Urothelium cell line (cell line): ENCODE measurements at regions not wholly inside any gene's neighbourhood (a gene's known extent, or its start where the extent isn't known, plus 50 kb on each side); places are given as distances from the start of the nearest gene placed in this dataset.

Experiments
- DNase-seq: peaks from one replicate; pipeline ENCODE4 v3.0.0; 2011; ENCODE audit warnings: low spot score, mixed read lengths
- FAIRE-seq: peaks from 2 replicates; lab custom pipeline; 2011; peaks lifted over from hg19 to GRCh38; lab: Jason Lieb, UNC

DNA sequence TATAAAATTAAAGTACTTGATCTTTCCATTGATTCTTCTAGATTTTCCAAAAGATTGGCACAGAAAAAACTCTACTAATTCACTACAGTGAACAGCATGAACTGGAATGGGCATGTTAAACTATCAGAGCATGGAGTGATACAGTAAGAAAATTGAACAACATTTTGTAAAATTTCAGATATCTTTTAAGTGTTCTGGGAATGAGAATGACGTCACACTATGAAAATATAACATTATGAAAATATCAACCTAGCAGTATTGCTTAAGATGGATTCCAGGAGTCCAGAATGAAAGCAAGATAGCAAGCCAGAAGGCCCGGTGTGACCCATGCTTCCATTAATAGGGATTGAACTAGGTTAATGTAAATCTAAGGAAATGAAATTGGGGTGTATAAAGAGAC is 319.9 kb downstream of the GABRG1 start:
- FAIRE-seq: no peak

DNA sequence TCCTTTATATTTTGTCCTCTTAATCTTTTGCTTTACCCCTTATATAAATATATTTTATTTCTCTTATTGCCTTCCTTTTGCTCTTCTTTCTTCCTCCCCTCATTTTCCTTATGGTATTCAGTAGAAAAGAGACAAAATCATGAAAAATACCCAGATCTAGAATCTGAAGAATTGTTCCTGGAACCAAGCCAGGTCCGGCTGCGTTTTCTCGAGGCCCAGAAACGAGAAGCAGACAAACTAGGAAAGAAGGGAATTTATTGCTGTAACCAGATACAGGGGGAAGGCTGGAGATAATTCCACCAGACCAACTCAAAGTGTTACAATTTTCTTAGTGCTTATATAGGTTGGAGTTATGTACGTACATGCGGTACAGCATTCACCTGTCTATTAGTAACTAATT is 328.7 kb downstream of the GABRG1 start:
- no peak for DNase-seq
- no peak for FAIRE-seq

More for the DNA sequence above, 319.9 kb downstream of the GABRG1 start:
- no peak for DNase-seq

DNA sequence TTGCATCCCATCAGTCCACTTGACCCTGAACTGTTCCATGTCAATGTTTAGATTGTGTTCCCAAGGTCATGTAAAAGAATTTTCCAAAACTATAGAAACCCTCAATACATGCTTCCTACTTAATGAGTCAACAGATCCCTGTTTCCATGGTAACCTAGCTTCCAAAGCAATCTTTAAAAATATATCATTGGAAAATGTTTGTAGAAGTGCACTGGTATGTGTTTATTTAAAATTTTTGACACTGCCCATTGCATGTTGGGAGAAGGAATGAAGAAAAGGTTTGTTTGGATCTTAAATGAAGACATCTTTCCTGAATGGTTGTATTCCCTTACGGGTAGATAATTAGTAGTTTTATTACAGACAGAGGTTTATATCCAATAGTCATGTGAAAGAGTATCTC is 345.3 kb downstream of the GABRG1 start:
- FAIRE-seq (no peak), DNase-seq (no peak)

DNA sequence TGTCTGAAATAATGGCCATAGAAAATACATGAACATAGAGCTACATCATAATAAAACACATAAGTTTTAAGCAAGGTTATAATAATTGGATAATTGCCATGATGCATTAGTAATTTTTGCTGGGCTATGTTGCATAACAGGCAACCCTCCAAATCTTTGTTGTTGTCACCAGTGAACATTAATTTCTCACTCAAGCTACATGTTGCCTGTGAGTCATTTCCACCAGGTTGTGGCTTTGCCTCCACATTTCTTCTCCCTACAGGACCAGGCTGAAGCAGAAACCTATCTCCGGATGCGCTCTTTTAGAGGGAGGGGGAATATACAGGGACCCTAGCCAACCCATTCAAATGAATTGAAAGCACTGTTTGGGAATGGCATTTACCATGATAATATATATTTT is 347.7 kb downstream of the GABRG1 start:
- FAIRE-seq (no peak), DNase-seq (no peak)

DNA sequence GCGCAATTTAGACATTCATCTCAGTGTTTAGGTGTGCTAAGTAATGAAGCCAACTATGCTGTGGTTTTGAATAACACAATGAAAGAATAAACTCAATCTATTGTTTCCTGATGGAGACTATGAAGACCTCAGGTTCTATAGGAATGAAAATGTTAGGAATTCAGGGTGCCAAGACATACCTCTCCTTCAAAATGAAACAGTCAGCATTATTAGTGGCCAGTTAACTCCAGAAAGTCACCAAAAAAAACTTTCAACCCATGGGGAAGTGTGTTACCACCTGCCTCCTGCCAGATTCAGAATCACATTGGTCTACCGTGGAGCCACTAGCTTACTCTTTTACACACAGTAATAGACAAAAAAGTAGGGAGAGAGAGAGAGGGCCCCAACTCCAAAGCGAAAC is 352.9 kb downstream of the GABRG1 start:
- FAIRE-seq: no peak
- no peak for DNase-seq

GRCh38 chr4:45765521-45765920 is 358.3 kb downstream of the GABRG1 start:
- FAIRE-seq: no peak
- no peak for DNase-seq

- FAIRE-seq (no peak), DNase-seq (no peak)
Measured at GRCh38 chr4:45751877-45752530, 371.9 kb downstream of the GABRG1 start.

DNA sequence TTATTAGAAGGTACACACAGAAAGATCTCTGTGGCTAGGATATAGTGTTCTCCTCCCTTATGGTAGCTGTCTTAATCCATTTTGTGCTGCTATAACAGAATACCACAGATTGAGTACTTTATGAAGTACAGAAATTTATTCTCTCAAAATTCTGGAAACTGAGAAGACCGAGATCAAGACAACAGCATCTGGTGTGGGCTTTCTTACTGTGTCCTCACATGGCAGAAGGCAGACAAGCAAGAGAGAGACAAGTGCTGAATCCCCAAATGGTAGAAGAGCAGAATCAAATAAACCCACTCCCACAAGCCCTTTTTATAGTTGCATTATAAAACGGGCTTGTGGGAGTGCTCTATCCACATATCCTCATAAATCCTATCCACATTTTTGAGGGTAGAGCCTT is 373.1 kb downstream of the GABRG1 start:
- FAIRE-seq: no peak
- DNase-seq: no peak

DNA sequence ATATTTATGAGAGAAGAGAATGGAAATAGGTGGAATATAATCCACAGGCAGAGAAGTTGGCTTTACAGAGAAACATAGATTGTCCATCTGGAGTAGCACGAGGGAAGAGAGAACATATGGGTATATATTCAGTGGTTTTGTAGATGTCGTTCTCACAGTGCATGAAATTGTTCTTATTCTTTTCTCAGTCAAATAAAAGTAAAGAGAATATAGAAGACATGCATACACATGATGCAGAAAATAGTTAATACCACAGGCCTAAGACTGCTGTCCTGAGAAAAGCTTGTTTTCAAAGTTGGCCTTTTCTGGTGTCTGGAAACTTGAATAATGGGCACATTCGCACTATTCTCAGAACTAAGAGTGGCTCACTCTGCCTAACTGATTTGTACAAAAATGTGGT is 378.1 kb downstream of the GABRG1 start:
- DNase-seq (no peak), FAIRE-seq (no peak)

GRCh38 chr4:45741897-45742296 is 382.0 kb downstream of the GABRG1 start:
- FAIRE-seq (no peak), DNase-seq (no peak)

- no peak for FAIRE-seq
- DNase-seq: no peak
Measured at GRCh38 chr4:45732161-45732560, 391.7 kb downstream of the GABRG1 start.

DNA sequence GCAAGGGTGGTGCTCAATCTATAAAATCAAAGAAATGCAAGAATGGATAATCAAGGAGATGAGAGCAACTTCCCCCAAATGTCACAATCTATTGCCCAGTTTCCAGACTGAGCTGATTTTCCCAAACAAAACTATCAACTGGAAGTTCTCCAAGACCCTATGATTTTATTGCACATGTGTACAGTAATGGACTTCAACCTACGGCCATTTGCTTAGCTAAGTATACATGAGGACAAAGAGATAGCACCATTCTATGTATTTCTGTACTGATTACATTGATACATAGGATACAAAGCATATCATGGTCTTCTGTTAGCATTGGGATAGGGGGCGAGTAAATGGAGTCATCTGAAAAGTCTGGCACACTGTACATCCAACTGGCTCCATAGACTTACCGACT is 407.8 kb downstream of the GABRG1 start:
- DNase-seq: no peak
- FAIRE-seq: no peak

GRCh38 chr4:45713996-45714395 is 409.9 kb downstream of the GABRG1 start:
- FAIRE-seq (no peak), DNase-seq (no peak)

DNA sequence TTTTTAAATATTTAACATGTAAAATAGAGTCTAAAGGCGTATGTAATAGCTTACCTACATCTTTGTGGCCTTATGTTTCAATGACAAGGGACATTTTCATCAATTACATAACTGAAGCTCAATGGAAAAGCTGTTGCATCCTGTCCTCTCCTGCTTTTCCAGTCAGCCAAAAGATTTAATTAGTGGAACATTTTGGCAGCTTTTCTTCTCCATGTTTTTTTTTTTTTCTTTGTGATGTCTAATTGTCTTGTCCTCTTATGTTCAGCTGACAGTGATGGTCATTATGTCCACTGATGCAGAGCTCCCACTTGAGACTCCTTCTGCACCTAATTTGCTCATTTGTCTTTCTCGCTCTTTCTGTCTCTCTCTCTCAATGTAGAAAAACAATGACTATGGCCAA is 422.2 kb downstream of the GABRG1 start:
- no peak for FAIRE-seq
- no peak for DNase-seq

DNA sequence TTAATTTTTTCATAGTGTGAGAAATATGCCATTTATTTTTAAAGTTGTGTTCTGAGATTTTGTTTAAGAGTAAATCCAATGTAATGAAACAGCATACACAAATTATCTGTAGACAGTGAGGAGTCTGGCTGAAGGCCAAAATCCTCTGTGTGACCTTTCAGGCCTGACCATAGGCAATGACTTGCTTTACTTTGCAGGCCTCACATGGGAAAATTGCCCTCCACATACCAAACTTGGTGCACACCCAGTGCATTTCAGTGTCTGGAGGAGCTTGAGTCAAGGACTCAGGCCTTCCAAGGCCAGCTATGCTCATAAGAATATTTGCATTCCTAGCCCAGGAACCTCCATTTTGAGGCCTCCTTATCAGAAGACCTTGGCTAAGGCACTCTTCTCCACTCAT is 430.1 kb downstream of the GABRG1 start:
- DNase-seq (peak; percentile 19), FAIRE-seq (no peak)

DNA sequence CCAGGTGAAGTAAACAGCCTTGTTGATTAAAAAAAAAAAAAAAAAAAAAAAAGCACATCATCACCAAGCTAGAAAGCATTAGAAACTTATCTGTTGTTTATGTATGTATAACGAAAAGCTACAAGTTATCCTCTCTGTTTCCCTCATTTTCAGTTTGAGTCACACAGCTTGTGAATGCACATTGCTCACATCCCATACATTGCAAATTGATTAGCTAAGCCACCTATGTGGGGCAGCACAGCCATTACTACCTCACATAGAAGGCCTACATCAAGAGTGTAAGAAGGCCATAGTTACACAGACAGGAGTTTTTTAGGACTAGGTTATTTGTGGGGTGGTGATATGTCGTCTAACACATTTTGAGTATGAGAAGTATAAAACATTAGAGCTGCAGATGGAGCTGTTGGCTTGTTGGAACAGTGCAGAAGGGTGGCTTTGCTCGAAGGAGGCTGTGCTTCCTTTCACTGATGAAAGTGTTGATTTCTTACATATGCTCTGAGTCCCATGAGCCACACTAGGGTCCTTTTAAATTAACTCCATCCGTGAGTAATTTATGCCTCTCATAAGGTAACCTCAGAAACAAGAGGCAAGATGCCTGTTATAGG is 431.6 kb downstream of the GABRG1 start:
- peak; percentile 9 for FAIRE-seq
- DNase-seq: no peak

DNA sequence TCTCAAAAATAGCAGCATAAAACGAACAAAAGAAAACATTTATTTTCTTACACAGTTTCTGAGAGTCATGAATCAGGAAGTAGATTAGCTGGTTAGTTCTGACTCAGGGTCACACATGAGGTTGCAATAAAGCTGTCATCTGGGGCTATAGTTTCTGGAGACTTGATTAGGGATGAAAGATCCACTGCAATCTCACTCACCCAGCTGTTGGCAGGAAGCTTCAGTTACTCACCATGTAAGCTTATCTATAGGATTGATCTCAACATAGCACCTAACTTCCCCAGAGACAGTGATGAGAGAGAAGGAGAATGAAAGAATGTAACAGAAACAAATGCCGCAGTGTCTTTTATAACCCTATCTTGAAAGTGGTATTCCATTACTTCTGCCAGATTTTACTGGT is 435.5 kb downstream of the GABRG1 start:
- FAIRE-seq (no peak), DNase-seq (no peak)

DNA sequence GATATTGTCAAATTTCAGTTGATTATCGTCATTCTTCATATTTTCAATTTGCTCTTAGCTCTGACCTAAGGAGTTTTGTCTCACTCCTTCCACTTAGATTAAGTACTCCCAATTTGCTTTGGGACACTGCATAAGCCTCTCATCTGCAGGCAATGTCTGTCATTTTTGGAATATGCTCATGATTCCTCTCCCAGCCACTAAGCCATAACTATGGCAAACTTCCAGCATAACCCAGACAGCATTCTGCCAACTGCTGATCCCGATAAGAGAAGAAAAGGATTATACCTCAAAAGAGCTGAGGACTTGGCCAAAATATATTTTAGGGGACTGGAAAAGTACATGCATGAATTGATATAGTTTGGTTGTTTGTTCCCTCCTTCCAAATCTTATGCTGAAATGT is 444.4 kb downstream of the GABRG1 start:
- FAIRE-seq (no peak), DNase-seq (no peak)

- no peak for DNase-seq
- no peak for FAIRE-seq
Measured at GRCh38 chr4:45668128-45668527, 455.7 kb downstream of the GABRG1 start.

DNA sequence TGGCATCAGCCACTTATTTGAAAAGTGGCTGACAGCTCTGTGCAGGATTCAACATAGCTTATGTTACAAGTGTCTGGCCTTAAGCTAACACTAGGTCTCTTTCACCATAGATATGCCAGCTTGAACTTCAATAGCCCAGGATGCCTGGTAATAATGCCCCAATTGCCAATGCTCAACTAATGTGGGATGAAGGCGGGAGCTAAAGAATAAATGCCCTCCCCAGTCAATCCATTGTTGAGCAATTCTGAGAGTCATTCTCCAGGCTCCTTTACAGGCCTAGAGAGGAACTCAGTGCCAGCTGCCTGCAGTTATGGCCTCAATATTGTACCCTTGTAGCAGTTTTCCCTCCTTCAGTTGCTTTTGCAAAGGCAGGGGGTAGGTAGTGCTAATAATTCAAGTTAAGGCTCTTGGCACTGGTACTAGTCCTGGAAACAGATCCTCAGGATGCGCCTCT is 460.2 kb downstream of the GABRG1 start:
- FAIRE-seq: no peak
- DNase-seq: no peak

DNA sequence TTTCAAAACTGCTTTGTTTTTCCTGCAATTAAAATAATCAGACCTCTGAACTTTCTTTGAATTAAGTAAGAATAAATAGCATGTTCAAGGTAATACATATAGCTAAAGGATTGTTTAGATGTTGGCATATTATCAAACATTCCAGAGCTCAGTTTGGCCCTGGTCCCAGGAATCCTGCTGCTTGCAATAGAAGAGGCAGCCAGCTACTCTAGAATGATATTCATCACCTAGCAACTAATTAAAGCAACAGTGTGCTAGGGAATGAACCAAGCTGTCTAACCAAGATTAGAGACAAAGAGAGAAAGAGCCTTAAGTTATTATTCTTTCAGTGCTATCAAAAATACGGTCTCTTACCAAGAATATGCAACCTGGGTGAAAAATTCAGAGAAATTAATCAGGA is 460.9 kb downstream of the GABRG1 start:
- DNase-seq (peak; percentile 71), FAIRE-seq (no peak)

DNA sequence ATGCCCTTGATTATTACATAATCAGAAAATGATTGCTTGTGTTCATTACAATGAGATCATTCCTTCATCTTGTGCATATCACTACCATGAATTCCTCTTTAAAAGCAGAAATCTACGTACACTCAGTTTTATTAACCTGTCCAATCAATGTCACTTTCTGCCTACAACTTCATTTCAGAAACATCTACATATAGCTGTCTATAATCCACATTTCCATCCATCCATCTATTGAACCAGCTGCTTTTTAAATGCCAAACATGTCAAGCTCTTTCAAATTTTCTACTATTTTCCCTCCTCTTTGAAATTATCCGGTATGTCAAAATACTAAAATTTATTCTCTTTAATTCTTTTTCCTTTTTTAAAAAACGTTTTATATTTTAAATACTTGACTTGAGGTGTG is 462.0 kb downstream of the GABRG1 start:
- no peak for DNase-seq
- no peak for FAIRE-seq

DNA sequence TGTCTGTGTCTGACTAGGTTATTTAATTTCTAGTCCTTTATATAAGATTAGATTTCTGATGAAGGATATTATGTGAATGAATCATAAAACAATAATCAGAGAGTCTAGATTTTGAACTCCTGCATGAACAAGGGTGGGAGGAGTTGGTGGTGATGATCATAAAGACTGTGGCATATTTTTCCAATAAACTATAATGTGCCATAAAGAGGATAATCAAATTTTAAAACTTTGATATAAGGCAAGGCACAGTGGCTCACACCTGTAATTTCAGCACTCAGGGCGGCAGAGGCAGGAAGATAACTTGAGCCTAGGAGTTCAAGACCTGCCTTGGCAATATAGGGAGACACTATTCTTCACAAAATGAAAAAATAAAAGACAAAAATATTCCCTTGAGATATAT is 473.3 kb downstream of the GABRG1 start:
- DNase-seq (no peak), FAIRE-seq (no peak)
